Naive thymus-derived CD4-positive, alpha-beta T cell (primary cell): ENCODE measurements at regions not wholly inside any gene's neighbourhood (a gene's known extent, or its start where the extent isn't known, plus 50 kb on each side); places are given as distances from the start of the nearest gene placed in this dataset.

Experiments
- ATAC-seq: fragments of 150-1000 bp; cut with Tn5 transposase; 2 replicates; pipeline ENCODE4 v1.10.0; 2021; ENCODE audit warnings: mild to moderate bottlenecking, moderate library complexity
- CTCF ChIA-PET: fragments of 350-600 bp; sonication (Branson Sonifier 250); formaldehyde crosslinking; loops from one replicate; lab custom pipeline; 2021; ENCODE audit warnings: antibody characterized with exemption; lab: Charles Lee
- POLR2A ChIA-PET: fragments of 350-600 bp; sonication (Branson Sonifier 250); formaldehyde crosslinking; loops from one replicate; lab custom pipeline; 2021; ENCODE audit warnings: antibody characterized with exemption, inconsistent platforms; lab: Charles Lee
- DNase-seq, 9 donors: peaks; one replicate each; pipeline versions ENCODE4 v3.0.0 to v3.0.0-alpha.2; 2020 to 2022; ENCODE audit warnings: mixed read lengths in 1 of 9
- H3K27ac ChIP-seq: one replicate; pipeline ENCODE4 v1.7.0; 2013; ENCODE audit warnings: mild to moderate bottlenecking, low read depth, low read length, moderate library complexity
- H3K27me3 ChIP-seq, 2 donors: one replicate each; pipeline ENCODE4 v1.7.0; 2013; ENCODE audit warnings: low read length in 2 of 2, mild to moderate bottlenecking in 2 of 2, moderate library complexity in 2 of 2; ENCODE audit not compliant: control insufficient read depth in 2 of 2, insufficient read depth in 2 of 2
- H3K36me3 ChIP-seq, 3 experiments: 1 replicate in 2 of 3; 2 replicates in 1 of 3; pipeline ENCODE4 v1.7.0; 2013; ENCODE audit warnings: low read length in 3 of 3, mild to moderate bottlenecking in 3 of 3, moderate library complexity in 1 of 3; ENCODE audit not compliant: insufficient read depth in 3 of 3, control insufficient read depth in 2 of 3
- H3K4me1 ChIP-seq, 2 donors: one replicate each; pipeline ENCODE4 v1.7.0; 2013; ENCODE audit warnings: low read length in 2 of 2, mild to moderate bottlenecking in 2 of 2, moderate library complexity in 1 of 2; ENCODE audit not compliant: control insufficient read depth in 2 of 2, insufficient read depth in 2 of 2
- H3K4me3 ChIP-seq: 2 replicates; pipeline ENCODE4 v1.7.0; 2013; ENCODE audit warnings: mild to moderate bottlenecking, low read length
- H3K9me3 ChIP-seq, 3 experiments: 1 replicate in 2 of 3; 2 replicates in 1 of 3; pipeline ENCODE4 v1.7.0; 2013; ENCODE audit warnings: low read length in 3 of 3; ENCODE audit not compliant: control insufficient read depth in 2 of 3
- H3K27ac Mint-ChIP-seq, 9 donors: one replicate each; pipeline ENCODE4 v1.8.0; 2020 to 2022; ENCODE audit warnings: mixed read lengths in 9 of 9, mild to moderate bottlenecking in 8 of 9, moderate library complexity in 5 of 9, inconsistent platforms in 2 of 9
- H3K27me3 Mint-ChIP-seq, 5 donors: one replicate each; pipeline ENCODE4 v1.8.0; 2021 to 2022; ENCODE audit warnings: mixed read lengths in 5 of 5, mild to moderate bottlenecking in 1 of 5
- H3K36me3 Mint-ChIP-seq, 5 donors: one replicate each; pipeline ENCODE4 v1.8.0; 2020 to 2022; ENCODE audit warnings: mixed read lengths in 5 of 5, mild to moderate bottlenecking in 3 of 5, inconsistent platforms in 1 of 5
- H3K4me1 Mint-ChIP-seq, 7 donors: one replicate each; pipeline ENCODE4 v1.8.0; 2020 to 2022; ENCODE audit warnings: mixed read lengths in 7 of 7, mild to moderate bottlenecking in 3 of 7, inconsistent platforms in 1 of 7
- H3K4me3 Mint-ChIP-seq, 10 donors: one replicate each; pipeline ENCODE4 v1.8.0; 2020 to 2022; ENCODE audit warnings: mild to moderate bottlenecking in 10 of 10, mixed read lengths in 10 of 10, moderate library complexity in 6 of 10, inconsistent platforms in 2 of 10
- H3K9me3 Mint-ChIP-seq, 11 donors: one replicate each; pipeline ENCODE4 v1.8.0; 2020 to 2022; ENCODE audit warnings: mixed read lengths in 11 of 11, mild to moderate bottlenecking in 4 of 11, inconsistent platforms in 1 of 11, moderate library complexity in 1 of 11
- intact Hi-C, 2 donors: fragments of 100-400 bp; cut with micrococcal nuclease; formaldehyde crosslinking; loops; one replicate each; pipeline ENCODE4 v1.15.1; 2023

DNA sequence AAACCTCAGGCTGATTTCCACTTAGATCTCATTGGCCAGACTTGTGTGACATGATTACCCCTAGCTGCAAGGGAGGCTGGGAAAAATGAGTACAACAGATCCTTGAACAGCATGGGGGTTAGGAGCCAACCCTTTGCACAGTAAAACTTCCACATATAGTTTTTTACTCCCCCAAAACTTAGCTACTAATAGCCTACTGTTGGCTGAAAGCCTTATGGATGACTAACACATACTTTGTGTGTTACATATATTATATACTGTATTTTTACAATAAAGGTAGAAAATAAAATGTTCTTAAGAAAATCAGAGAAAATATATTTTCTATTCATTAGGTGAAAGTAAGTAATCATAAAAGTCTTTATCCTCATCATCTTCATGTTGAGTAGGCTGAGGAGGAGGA is 217.4 kb downstream of the NMUR2 start:
- POLR2A ChIA-PET: no interaction called here
- Mint-ChIP-seq H3K4me1 (no peaks in the 10 kb centered on the region), H3K27ac (no peak overlapping the region), H3K27me3 (peaks cover 0 to 13% (median 5%) of the 10 kb centered on the region in 5 donors), H3K36me3 (no peaks in the 10 kb centered on the region), H3K9me3 (peaks cover 0 to 21% (median 9%) of the 10 kb centered on the region in 11 donors), H3K4me3 (no peak overlapping the region)
- intact Hi-C loops: no loop called here
- Histone ChIP-seq H3K27ac (no peak overlapping the region), H3K9me3 (no peaks in the 10 kb centered on the region), H3K4me1 (no peaks in the 10 kb centered on the region), H3K4me3 (no peak overlapping the region), H3K27me3 (no peaks in the 10 kb centered on the region), H3K36me3 (no peaks in the 10 kb centered on the region)
- CTCF ChIA-PET: no interaction called here
- ATAC-seq (no peak), DNase-seq (no peak)

DNA sequence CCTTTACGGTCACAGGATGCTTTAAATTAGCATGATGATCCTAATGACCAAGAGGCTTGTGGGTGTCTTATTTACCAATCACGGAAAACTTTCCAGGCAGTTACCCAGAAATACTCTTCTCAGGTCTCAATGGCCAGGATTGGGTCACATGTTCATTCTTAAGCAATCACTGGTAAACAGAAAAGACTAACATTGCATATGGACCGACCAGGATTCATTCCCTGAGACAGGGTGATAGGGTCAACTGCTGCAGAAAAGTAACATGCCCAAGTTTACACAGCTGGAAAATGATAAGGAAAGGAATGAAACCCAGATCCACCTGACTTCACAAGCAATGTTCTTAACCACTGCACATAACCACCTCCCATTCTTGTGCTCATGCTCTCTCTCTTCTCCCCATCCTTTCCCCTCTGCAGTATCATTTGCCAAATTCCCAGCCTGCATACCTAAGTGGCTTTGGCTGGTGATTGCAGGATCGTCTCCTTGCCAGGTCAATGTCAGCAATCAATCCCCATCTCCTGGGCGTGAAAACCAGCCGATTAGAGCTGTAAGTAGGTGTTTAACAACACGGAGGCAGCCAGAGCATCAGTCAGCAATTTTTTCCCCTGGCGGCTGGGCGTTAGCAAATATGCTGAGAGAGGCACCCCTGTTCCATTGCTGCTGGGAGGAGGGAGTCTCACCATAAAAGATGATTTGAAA is 219.4 kb downstream of the NMUR2 start:
- H3K27me3 Mint-ChIP-seq: peaks cover 0 to 13% (median 5%) of the 10 kb centered on the region in 5 donors
- ChIA-PET CTCF (no interaction called here), POLR2A (no interaction called here)
- peaks cover 0 to 2% (median 0%) of the 10 kb centered on the region in 5 donors for H3K36me3 Mint-ChIP-seq
- H3K27ac Mint-ChIP-seq: no peak overlapping the region
- no peaks in the 10 kb centered on the region for H3K4me1 Mint-ChIP-seq
- Histone ChIP-seq H3K27ac (no peak overlapping the region), H3K4me1 (no peaks in the 10 kb centered on the region), H3K9me3 (no peaks in the 10 kb centered on the region), H3K36me3 (no peaks in the 10 kb centered on the region), H3K4me3 (no peak overlapping the region), H3K27me3 (no peaks in the 10 kb centered on the region)
- no peak for ATAC-seq
- no peak overlapping the region for H3K4me3 Mint-ChIP-seq
- DNase-seq: no peak
- peaks cover 0 to 28% (median 8%) of the 10 kb centered on the region in 11 donors for H3K9me3 Mint-ChIP-seq
- intact Hi-C loops: no loop called here

DNA sequence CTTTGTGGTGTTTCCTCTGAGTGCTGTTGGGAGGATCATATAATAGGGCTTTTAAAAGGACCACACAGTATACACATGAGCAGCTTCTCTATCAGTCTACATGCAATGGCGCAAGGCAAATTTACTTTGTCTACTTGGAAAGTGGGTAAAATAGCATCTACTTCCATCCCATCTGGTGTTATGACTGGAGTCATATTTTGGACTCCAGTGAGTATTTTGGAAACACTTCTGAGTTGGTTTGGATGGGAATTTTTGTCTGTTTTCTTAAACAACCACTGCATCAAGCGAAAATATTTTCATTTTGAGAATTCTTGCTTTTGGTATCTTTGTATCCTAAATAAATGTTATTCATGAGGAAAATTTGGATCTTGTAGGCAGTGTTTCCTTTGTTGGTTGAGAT is 220.8 kb downstream of the NMUR2 start:
- ChIA-PET POLR2A (no interaction called here), CTCF (no interaction called here)
- H3K9me3 Mint-ChIP-seq: peaks cover 0 to 35% (median 13%) of the 10 kb centered on the region in 11 donors
- no peaks in the 10 kb centered on the region for H3K4me1 ChIP-seq
- no peak for ATAC-seq
- H3K4me1 Mint-ChIP-seq: no peaks in the 10 kb centered on the region
- intact Hi-C loops: no loop called here
- DNase-seq: no peak
- H3K9me3 ChIP-seq: peaks cover 0 to 5% (median 0%) of the 10 kb centered on the region in 3 experiments
- no peak overlapping the region for H3K4me3 ChIP-seq
- no peaks in the 10 kb centered on the region for H3K27me3 ChIP-seq
- no peak overlapping the region for H3K27ac ChIP-seq
- H3K4me3 Mint-ChIP-seq: no peak overlapping the region
- peaks cover 0 to 7% (median 0%) of the 10 kb centered on the region in 5 donors for H3K36me3 Mint-ChIP-seq
- H3K27ac Mint-ChIP-seq: no peak overlapping the region
- peaks cover 0 to 13% (median 0%) of the 10 kb centered on the region in 5 donors for H3K27me3 Mint-ChIP-seq
- H3K36me3 ChIP-seq: no peaks in the 10 kb centered on the region

DNA sequence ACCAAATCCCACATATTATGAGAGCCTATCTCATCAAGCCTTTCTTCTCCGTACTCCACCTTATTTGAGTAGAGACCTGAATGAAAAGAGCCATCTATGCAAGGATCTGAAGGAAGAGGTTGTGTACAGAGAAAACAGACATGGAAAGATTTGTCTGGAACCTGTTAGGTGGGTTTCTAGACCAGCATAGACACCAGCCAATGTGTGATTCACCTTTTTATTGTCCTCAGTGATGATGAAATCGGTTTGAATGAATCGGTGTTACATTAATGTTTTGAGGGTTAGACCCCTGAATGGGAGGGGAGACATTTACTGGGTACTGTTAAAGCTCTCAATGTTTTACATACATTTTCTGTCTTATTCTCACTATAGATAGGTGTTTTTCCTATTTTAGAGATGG is 223.6 kb downstream of the NMUR2 start:
- no peak for ATAC-seq
- ChIA-PET CTCF (interaction anchor here (0.6 kb wide), 1 partner anchor 313 kb away, joined by 5 read pairs; no protein-coding TSS in a partner anchor), POLR2A (no interaction called here)
- peaks cover 0 to 13% (median 0%) of the 10 kb centered on the region in 5 donors for H3K27me3 Mint-ChIP-seq
- H3K36me3 Mint-ChIP-seq: peaks cover 0 to 7% (median 0%) of the 10 kb centered on the region in 5 donors
- H3K36me3 ChIP-seq: no peaks in the 10 kb centered on the region
- no peak overlapping the region for H3K27ac ChIP-seq
- peaks cover 0 to 5% (median 0%) of the 10 kb centered on the region in 3 experiments for H3K9me3 ChIP-seq
- DNase-seq: no peak
- H3K27me3 ChIP-seq: no peaks in the 10 kb centered on the region
- no peaks in the 10 kb centered on the region for H3K4me1 Mint-ChIP-seq
- intact Hi-C loops: no loop called here
- no peaks in the 10 kb centered on the region for H3K4me1 ChIP-seq
- H3K4me3 Mint-ChIP-seq: no peak overlapping the region
- no peak overlapping the region for H3K4me3 ChIP-seq
- H3K9me3 Mint-ChIP-seq: peaks cover 0 to 29% (median 10%) of the 10 kb centered on the region in 11 donors
- H3K27ac Mint-ChIP-seq: no peak overlapping the region

DNA sequence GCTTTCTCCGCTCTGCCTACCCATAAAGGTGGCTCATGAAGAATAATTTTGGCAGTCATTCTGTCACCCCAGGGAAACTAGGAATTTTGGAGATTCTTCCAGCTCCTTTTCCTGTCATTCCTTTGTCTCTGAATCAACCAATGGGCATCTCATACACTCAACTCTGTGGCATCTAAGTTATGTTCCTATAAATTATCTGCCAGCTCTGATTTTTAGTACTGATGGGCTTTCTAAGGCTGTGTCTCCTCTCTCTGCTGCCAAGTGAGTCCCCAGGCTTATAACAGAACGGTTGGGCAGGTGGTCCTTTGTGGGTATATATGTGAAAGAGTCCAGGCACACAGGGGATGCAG is 226.8 kb downstream of the NMUR2 start:
- peaks cover 3 to 12% (median 7%) of the 10 kb centered on the region in 5 donors for H3K27me3 Mint-ChIP-seq
- POLR2A ChIA-PET: no interaction called here
- no peaks in the 10 kb centered on the region for H3K4me1 ChIP-seq

DNA sequence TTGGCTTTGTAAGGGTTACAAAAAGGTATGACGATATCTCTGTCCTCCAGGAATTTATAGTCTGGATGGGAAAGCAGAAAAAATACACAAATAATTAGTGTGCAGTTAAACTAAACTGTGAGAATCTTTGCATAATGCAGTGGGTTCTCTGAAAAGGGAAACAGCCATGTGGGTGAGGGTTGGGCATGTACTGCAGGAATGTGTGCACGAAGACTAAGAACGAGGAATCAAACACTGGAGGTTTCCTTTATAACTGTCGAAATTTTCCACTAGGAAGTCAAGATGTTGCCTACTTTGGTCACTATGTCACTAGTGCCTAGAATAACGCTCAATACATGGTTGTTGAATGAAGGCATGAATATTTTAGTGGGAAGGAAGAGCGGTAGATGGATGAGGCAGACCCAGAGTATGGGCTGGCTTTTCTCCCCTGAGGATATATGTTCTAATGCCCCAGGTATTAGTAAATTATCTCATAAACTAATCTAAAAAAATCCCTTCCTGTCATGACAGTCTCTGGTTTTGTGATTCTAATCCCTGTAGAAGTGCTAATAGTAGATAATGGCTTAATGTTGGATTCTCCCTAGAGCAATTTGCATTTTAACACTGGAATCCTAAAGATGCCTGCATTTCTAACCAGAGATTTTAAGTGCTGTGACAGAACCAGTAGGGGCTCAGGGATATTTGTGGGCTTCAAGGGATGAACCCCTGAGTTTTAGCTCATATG is 227.3 kb downstream of the NMUR2 start:
- CTCF ChIA-PET: interaction anchor here (0.6 kb wide), 1 partner anchor 54 kb away, joined by 3 read pairs; no protein-coding TSS in a partner anchor
- Mint-ChIP-seq H3K9me3 (peaks cover 0 to 34% (median 14%) of the 10 kb centered on the region in 11 donors), H3K27me3 (peaks cover 3 to 12% (median 6%) of the 10 kb centered on the region in 5 donors), H3K4me3 (no peak overlapping the region), H3K4me1 (no peaks in the 10 kb centered on the region), H3K36me3 (peaks cover 0 to 16% (median 0%) of the 10 kb centered on the region in 5 donors), H3K27ac (no peak overlapping the region)
- no peak for DNase-seq
- ATAC-seq: no peak
- H3K4me3 ChIP-seq: no peak overlapping the region
- POLR2A ChIA-PET: no interaction called here
- no peaks in the 10 kb centered on the region for H3K27me3 ChIP-seq
- peaks cover 0 to 5% (median 0%) of the 10 kb centered on the region in 3 experiments for H3K9me3 ChIP-seq
- H3K4me1 ChIP-seq: no peaks in the 10 kb centered on the region
- intact Hi-C loops: no loop called here
- H3K36me3 ChIP-seq: no peaks in the 10 kb centered on the region
- H3K27ac ChIP-seq: no peak overlapping the region

More for the DNA sequence above, 226.8 kb downstream of the NMUR2 start:
- Histone ChIP-seq H3K27ac (no peak overlapping the region), H3K4me3 (no peak overlapping the region), H3K27me3 (no peaks in the 10 kb centered on the region), H3K9me3 (peaks cover 0 to 5% (median 0%) of the 10 kb centered on the region in 3 experiments), H3K36me3 (no peaks in the 10 kb centered on the region)
- peaks cover 0 to 16% (median 0%) of the 10 kb centered on the region in 5 donors for H3K36me3 Mint-ChIP-seq
- H3K4me1 Mint-ChIP-seq: no peaks in the 10 kb centered on the region
- no peak for DNase-seq
- CTCF ChIA-PET: no interaction called here
- intact Hi-C loops: no loop called here
- H3K27ac Mint-ChIP-seq: no peak overlapping the region
- ATAC-seq: no peak
- H3K4me3 Mint-ChIP-seq: no peak overlapping the region
- peaks cover 0 to 34% (median 14%) of the 10 kb centered on the region in 11 donors for H3K9me3 Mint-ChIP-seq
